ENCODE measurements at regions not wholly inside any gene's neighbourhood (a gene's known extent, or its start where the extent isn't known, plus 50 kb on each side); places are given as distances from the start of the nearest gene placed in this dataset.

DNA sequence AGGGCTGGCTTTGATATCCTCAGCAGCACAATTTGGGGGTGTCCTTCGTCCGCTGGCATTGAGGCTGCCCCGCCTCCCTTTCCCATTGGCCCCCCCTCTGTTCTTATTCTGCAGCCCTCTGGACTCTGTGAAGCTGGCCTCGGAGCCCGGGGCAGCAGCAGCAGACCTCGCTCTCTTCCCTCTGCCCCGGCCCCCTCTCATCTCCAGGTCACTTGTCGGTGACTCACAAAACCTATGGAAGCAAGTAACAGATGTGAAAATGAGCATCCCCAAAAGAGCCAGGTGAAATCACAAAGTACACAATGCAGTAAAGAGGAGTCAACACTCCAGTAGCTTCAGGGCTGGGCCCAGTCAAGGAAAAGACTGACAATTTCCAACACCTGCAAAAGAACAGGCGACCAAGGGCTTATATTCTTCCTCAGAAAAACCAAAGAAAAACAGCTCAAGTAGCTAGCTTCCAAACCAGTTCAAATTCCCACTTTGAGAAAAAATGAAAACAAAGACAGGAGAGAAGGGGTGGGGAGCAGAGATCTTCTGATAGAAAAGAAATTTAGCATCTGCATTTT, 97.5 kb downstream of the ZNF608 start (continued):
- TF ChIP-seq, protein P1, sequence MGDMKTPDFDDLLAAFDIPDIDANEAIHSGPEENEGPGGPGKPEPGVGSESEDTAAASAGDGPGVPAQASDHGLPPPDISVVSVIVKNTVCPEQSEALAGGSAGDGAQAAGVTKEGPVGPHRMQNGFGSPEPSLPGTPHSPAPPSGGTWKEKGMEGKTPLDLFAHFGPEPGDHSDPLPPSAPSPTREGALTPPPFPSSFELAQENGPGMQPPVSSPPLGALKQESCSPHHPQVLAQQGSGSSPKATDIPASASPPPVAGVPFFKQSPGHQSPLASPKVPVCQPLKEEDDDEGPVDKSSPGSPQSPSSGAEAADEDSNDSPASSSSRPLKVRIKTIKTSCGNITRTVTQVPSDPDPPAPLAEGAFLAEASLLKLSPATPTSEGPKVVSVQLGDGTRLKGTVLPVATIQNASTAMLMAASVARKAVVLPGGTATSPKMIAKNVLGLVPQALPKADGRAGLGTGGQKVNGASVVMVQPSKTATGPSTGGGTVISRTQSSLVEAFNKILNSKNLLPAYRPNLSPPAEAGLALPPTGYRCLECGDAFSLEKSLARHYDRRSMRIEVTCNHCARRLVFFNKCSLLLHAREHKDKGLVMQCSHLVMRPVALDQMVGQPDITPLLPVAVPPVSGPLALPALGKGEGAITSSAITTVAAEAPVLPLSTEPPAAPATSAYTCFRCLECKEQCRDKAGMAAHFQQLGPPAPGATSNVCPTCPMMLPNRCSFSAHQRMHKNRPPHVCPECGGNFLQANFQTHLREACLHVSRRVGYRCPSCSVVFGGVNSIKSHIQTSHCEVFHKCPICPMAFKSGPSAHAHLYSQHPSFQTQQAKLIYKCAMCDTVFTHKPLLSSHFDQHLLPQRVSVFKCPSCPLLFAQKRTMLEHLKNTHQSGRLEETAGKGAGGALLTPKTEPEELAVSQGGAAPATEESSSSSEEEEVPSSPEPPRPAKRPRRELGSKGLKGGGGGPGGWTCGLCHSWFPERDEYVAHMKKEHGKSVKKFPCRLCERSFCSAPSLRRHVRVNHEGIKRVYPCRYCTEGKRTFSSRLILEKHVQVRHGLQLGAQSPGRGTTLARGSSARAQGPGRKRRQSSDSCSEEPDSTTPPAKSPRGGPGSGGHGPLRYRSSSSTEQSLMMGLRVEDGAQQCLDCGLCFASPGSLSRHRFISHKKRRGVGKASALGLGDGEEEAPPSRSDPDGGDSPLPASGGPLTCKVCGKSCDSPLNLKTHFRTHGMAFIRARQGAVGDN (CRISPR knock-in tag; IDR thresholded peaks at IDR 0.05) = peak; percentile 60
- peak; percentile 24; the same call in 1 of the 2 replicates for TF ChIP-seq SALL1 (CRISPR knock-in tag; IDR thresholded peaks at IDR 0.05)
- TF ChIP-seq, protein P2, sequence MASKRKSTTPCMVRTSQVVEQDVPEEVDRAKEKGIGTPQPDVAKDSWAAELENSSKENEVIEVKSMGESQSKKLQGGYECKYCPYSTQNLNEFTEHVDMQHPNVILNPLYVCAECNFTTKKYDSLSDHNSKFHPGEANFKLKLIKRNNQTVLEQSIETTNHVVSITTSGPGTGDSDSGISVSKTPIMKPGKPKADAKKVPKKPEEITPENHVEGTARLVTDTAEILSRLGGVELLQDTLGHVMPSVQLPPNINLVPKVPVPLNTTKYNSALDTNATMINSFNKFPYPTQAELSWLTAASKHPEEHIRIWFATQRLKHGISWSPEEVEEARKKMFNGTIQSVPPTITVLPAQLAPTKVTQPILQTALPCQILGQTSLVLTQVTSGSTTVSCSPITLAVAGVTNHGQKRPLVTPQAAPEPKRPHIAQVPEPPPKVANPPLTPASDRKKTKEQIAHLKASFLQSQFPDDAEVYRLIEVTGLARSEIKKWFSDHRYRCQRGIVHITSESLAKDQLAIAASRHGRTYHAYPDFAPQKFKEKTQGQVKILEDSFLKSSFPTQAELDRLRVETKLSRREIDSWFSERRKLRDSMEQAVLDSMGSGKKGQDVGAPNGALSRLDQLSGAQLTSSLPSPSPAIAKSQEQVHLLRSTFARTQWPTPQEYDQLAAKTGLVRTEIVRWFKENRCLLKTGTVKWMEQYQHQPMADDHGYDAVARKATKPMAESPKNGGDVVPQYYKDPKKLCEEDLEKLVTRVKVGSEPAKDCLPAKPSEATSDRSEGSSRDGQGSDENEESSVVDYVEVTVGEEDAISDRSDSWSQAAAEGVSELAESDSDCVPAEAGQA (IDR thresholded peaks at IDR 0.05; ENCODE audit: low read depth) = 0 out of 2 replicates have a peak, but pooled peaks have one; percentile 26
- TF ChIP-seq, protein P2 (CRISPR knock-in tag; IDR thresholded peaks at IDR 0.05; ENCODE audit: borderline replicate concordance) = no peak
- no peak for TF ChIP-seq LCORL (IDR thresholded peaks at IDR 0.05)
- TF ChIP-seq LCORL (CRISPR knock-in tag; IDR thresholded peaks at IDR 0.05) = peak; percentile 80; the same call in 1 of the 2 replicates
- TF ChIP-seq, protein P3, sequence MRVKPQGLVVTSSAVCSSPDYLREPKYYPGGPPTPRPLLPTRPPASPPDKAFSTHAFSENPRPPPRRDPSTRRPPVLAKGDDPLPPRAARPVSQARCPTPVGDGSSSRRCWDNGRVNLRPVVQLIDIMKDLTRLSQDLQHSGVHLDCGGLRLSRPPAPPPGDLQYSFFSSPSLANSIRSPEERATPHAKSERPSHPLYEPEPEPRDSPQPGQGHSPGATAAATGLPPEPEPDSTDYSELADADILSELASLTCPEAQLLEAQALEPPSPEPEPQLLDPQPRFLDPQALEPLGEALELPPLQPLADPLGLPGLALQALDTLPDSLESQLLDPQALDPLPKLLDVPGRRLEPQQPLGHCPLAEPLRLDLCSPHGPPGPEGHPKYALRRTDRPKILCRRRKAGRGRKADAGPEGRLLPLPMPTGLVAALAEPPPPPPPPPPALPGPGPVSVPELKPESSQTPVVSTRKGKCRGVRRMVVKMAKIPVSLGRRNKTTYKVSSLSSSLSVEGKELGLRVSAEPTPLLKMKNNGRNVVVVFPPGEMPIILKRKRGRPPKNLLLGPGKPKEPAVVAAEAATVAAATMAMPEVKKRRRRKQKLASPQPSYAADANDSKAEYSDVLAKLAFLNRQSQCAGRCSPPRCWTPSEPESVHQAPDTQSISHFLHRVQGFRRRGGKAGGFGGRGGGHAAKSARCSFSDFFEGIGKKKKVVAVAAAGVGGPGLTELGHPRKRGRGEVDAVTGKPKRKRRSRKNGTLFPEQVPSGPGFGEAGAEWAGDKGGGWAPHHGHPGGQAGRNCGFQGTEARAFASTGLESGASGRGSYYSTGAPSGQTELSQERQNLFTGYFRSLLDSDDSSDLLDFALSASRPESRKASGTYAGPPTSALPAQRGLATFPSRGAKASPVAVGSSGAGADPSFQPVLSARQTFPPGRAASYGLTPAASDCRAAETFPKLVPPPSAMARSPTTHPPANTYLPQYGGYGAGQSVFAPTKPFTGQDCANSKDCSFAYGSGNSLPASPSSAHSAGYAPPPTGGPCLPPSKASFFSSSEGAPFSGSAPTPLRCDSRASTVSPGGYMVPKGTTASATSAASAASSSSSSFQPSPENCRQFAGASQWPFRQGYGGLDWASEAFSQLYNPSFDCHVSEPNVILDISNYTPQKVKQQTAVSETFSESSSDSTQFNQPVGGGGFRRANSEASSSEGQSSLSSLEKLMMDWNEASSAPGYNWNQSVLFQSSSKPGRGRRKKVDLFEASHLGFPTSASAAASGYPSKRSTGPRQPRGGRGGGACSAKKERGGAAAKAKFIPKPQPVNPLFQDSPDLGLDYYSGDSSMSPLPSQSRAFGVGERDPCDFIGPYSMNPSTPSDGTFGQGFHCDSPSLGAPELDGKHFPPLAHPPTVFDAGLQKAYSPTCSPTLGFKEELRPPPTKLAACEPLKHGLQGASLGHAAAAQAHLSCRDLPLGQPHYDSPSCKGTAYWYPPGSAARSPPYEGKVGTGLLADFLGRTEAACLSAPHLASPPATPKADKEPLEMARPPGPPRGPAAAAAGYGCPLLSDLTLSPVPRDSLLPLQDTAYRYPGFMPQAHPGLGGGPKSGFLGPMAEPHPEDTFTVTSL (CRISPR knock-in tag; IDR thresholded peaks at IDR 0.05; ENCODE audit: borderline replicate concordance) = peak; percentile 63; the same call in 1 of the 2 replicates
- TF ChIP-seq, protein P4, sequence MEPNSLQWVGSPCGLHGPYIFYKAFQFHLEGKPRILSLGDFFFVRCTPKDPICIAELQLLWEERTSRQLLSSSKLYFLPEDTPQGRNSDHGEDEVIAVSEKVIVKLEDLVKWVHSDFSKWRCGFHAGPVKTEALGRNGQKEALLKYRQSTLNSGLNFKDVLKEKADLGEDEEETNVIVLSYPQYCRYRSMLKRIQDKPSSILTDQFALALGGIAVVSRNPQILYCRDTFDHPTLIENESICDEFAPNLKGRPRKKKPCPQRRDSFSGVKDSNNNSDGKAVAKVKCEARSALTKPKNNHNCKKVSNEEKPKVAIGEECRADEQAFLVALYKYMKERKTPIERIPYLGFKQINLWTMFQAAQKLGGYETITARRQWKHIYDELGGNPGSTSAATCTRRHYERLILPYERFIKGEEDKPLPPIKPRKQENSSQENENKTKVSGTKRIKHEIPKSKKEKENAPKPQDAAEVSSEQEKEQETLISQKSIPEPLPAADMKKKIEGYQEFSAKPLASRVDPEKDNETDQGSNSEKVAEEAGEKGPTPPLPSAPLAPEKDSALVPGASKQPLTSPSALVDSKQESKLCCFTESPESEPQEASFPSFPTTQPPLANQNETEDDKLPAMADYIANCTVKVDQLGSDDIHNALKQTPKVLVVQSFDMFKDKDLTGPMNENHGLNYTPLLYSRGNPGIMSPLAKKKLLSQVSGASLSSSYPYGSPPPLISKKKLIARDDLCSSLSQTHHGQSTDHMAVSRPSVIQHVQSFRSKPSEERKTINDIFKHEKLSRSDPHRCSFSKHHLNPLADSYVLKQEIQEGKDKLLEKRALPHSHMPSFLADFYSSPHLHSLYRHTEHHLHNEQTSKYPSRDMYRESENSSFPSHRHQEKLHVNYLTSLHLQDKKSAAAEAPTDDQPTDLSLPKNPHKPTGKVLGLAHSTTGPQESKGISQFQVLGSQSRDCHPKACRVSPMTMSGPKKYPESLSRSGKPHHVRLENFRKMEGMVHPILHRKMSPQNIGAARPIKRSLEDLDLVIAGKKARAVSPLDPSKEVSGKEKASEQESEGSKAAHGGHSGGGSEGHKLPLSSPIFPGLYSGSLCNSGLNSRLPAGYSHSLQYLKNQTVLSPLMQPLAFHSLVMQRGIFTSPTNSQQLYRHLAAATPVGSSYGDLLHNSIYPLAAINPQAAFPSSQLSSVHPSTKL (CRISPR knock-in tag; IDR thresholded peaks at IDR 0.05) = peak; percentile 38
- peak; percentile 29; the same call in 1 of the 2 replicates for TF ChIP-seq SAP130 (CRISPR knock-in tag; IDR thresholded peaks at IDR 0.05; ENCODE audit: low read depth)
